ENCODE measurements at regions not wholly inside any gene's neighbourhood (a gene's known extent, or its start where the extent isn't known, plus 50 kb on each side); places are given as distances from the start of the nearest gene placed in this dataset.
A peak's percentile ranks its signal among the peaks of the same experiment; 100 is the strongest.

DNA sequence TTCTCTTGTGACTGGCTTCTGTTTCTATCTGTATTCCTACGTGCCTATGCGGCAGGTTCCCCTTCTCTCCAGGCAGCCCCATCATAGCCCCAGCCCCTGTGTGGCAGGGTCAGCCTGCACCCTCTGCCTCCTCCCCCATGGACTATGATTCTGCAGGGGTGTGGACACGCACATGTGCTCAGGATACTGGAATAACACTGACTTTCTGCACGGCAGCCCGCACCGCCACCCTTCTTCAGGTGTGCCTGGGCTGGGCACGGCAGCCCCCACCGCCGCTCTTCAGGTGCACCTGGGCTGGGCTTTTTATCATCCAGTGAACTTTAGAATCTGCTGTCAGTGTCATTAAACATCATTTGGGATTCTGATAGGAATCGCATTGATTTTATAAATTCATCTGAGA, 202.6 kb upstream of the PPP2R2D start:
- H3K36me3 Mint-ChIP-seq: no peaks in the 10 kb centered on the region
- WGBS (ENCODE audit: insufficient coverage): 88% methylated on average over 10 of the region's 10 CpGs
- H3K4me1 Mint-ChIP-seq: no peaks in the 10 kb centered on the region
- Histone ChIP-seq H4K20me1 (ENCODE audit: insufficient read depth, low read length) (no peaks in the 10 kb centered on the region), H3K27ac (ENCODE audit: low read depth in 1 of 2, low read length in 2 of 2) (no peak overlapping the region), H3K4me2 (replicated peaks; ENCODE audit: extremely low read depth, low read length, poor library complexity, severe bottlenecking) (no peak overlapping the region), H2AFZ (ENCODE audit: insufficient read depth, low read depth, low read length, poor library complexity, severe bottlenecking) (no peak overlapping the region), H3K79me2 (ENCODE audit: insufficient read depth, low read length) (no peaks in the 10 kb centered on the region), H3K9me3 (replicated peaks in 1 of 2; ENCODE audit: control insufficient read depth in 1 of 2, insufficient read depth in 1 of 2, low read length in 2 of 2) (no peaks in the 10 kb centered on the region), H3K4me1 (ENCODE audit: control insufficient read depth in 1 of 2, insufficient read depth in 2 of 2, low read length in 2 of 2) (no peaks in the 10 kb centered on the region), H3K4me3 (replicated peaks in 1 of 3; ENCODE audit: low read depth in 2 of 3, low read length in 3 of 3) (no peak overlapping the region), H3K9ac (ENCODE audit: insufficient read depth, low read length, poor library complexity, severe bottlenecking) (no peak overlapping the region), H3K36me3 (replicated peaks in 1 of 2; ENCODE audit: control insufficient read depth in 1 of 2, insufficient read depth in 2 of 2, low read length in 2 of 2) (no peaks in the 10 kb centered on the region), H3K27me3 (ENCODE audit: control insufficient read depth in 2 of 2, insufficient read depth in 2 of 2, low read length in 2 of 2) (no peaks in the 10 kb centered on the region)
- peak overlapping the region in 1 of 2 donors; percentile 12 for H3K4me3 Mint-ChIP-seq
- H3K27ac Mint-ChIP-seq: peak overlapping the region in 1 of 7 donors; percentile 19
- H3K27me3 Mint-ChIP-seq (ENCODE audit: low read depth in 3 of 3): peaks cover 3 to 10% (median 3%) of the 10 kb centered on the region in 3 donors
- intact Hi-C loops (cut with micrococcal nuclease): no loop called here
- H3K9me3 Mint-ChIP-seq: peaks cover 0 to 3% (median 0%) of the 10 kb centered on the region in 7 donors
- TF ChIP-seq, protein P1, sequence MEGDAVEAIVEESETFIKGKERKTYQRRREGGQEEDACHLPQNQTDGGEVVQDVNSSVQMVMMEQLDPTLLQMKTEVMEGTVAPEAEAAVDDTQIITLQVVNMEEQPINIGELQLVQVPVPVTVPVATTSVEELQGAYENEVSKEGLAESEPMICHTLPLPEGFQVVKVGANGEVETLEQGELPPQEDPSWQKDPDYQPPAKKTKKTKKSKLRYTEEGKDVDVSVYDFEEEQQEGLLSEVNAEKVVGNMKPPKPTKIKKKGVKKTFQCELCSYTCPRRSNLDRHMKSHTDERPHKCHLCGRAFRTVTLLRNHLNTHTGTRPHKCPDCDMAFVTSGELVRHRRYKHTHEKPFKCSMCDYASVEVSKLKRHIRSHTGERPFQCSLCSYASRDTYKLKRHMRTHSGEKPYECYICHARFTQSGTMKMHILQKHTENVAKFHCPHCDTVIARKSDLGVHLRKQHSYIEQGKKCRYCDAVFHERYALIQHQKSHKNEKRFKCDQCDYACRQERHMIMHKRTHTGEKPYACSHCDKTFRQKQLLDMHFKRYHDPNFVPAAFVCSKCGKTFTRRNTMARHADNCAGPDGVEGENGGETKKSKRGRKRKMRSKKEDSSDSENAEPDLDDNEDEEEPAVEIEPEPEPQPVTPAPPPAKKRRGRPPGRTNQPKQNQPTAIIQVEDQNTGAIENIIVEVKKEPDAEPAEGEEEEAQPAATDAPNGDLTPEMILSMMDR (IDR thresholded peaks at IDR 0.05): no peak
- DNase-seq: no peak

DNA sequence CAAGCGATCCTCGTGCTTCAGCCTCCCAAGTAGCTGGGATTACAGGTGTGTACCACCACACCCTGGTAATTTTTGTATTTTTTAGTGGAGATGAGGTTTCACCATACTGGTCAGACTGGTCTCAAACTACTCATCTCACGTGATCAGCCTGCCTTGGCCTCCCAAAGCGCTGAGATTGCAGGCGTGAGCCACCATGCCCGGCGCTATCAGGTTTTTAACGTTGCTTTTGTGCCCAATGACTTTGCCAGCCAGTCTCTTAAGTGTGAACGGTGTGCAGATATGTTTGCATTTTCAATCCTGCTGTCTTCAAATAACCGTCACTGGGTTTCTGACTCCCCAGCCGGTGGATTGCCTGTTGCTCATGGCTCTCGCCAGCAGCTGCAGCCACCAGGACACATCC, 201.8 kb upstream of the PPP2R2D start:
- H2AFZ ChIP-seq (ENCODE audit: insufficient read depth, low read depth, low read length, poor library complexity, severe bottlenecking): no peak overlapping the region
- H3K4me3 ChIP-seq (replicated peaks in 1 of 3; ENCODE audit: low read depth in 2 of 3, low read length in 3 of 3): no peak overlapping the region
- H3K4me3 Mint-ChIP-seq: no peak overlapping the region
- no peaks in the 10 kb centered on the region for H3K9me3 ChIP-seq (replicated peaks in 1 of 2; ENCODE audit: control insufficient read depth in 1 of 2, insufficient read depth in 1 of 2, low read length in 2 of 2)
- no peak overlapping the region for H3K4me2 ChIP-seq (replicated peaks; ENCODE audit: extremely low read depth, low read length, poor library complexity, severe bottlenecking)
- H3K27ac Mint-ChIP-seq: no peak overlapping the region
- intact Hi-C loops (cut with micrococcal nuclease): no loop called here
- H4K20me1 ChIP-seq (ENCODE audit: insufficient read depth, low read length): no peaks in the 10 kb centered on the region
- no peaks in the 10 kb centered on the region for H3K36me3 ChIP-seq (replicated peaks in 1 of 2; ENCODE audit: control insufficient read depth in 1 of 2, insufficient read depth in 2 of 2, low read length in 2 of 2)
- no peak for DNase-seq
- no peaks in the 10 kb centered on the region for H3K36me3 Mint-ChIP-seq
- H3K27ac ChIP-seq (ENCODE audit: low read depth in 1 of 2, low read length in 2 of 2): no peak overlapping the region
- no peaks in the 10 kb centered on the region for H3K4me1 ChIP-seq (ENCODE audit: control insufficient read depth in 1 of 2, insufficient read depth in 2 of 2, low read length in 2 of 2)
- H3K9ac ChIP-seq (ENCODE audit: insufficient read depth, low read length, poor library complexity, severe bottlenecking): no peak overlapping the region
- H3K79me2 ChIP-seq (ENCODE audit: insufficient read depth, low read length): no peaks in the 10 kb centered on the region
- TF ChIP-seq, protein P1 (IDR thresholded peaks at IDR 0.05): no peak
- H3K27me3 Mint-ChIP-seq (ENCODE audit: low read depth in 3 of 3): peaks cover 3 to 6% (median 5%) of the 10 kb centered on the region in 3 donors
- no peaks in the 10 kb centered on the region for H3K4me1 Mint-ChIP-seq
- WGBS (ENCODE audit: insufficient coverage): 92% methylated on average over 8 of the region's 12 CpGs
- peaks cover 0 to 3% (median 0%) of the 10 kb centered on the region in 7 donors for H3K9me3 Mint-ChIP-seq
- no peaks in the 10 kb centered on the region for H3K27me3 ChIP-seq (ENCODE audit: control insufficient read depth in 2 of 2, insufficient read depth in 2 of 2, low read length in 2 of 2)

Data from CD14-positive monocyte (primary cell).